ENCODE measurements at regions not wholly inside any gene's neighbourhood (a gene's known extent, or its start where the extent isn't known, plus 50 kb on each side); places are given as distances from the start of the nearest gene placed in this dataset.
"Not testable (repeated sequence)": the region's sequence is repeated elsewhere in the genome, so short reads cannot be mapped to it uniquely, and the experiment has no call there.

DNA sequence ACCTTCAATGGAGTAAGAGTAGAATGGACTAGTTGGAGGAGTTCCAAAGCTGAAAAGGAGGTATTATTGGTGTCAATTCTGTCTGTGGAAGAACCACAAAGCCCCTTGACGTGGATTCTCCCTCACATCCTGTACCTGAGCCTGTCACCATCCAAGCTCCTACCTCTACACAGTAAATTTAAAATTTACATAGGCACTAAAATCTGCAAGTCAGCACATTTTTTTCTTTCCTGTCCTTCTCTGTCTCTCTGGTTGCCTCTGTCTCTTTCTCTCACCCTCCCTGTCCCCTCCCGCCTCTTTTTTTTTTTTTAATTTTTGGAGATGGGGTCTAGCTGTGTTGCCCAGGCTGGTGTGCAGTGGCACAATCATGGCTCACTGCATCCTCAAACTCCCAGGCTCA, 236.2 kb downstream of the ZNF37A start:
- DNase-seq; H3K4me1 Mint-ChIP-seq; H4K91ac ChIP-seq (ENCODE audit: insufficient read length, low read depth, low read length); H3K9ac ChIP-seq (ENCODE audit: extremely low read depth, insufficient read length, low read length); H3K79me1 ChIP-seq (ENCODE audit: insufficient read depth, low read depth, low read length, poor library complexity, severe bottlenecking); H3K27ac Mint-ChIP-seq; H2BK5ac ChIP-seq (ENCODE audit: insufficient read length, low read length); H3T11ph ChIP-seq (ENCODE audit: low read length); H3K4me1 ChIP-seq (ENCODE audit: insufficient read depth, low read length); H2BK12ac ChIP-seq (ENCODE audit: insufficient read length, low read depth, low read length); H3K18ac ChIP-seq (ENCODE audit: insufficient read length, low read depth, low read length); H3K4me2 ChIP-seq (ENCODE audit: insufficient read depth, insufficient read length, low read length); H3K4me3 Mint-ChIP-seq; H3K79me2 ChIP-seq (ENCODE audit: insufficient read depth, low read length); H4K20me1 ChIP-seq (ENCODE audit: control insufficient read depth, insufficient read depth, insufficient read length); H4K5ac ChIP-seq (ENCODE audit: insufficient read length, low read depth, low read length); H3K23ac ChIP-seq (ENCODE audit: insufficient read length, low read depth, low read length); H2BK20ac ChIP-seq (ENCODE audit: low read depth, low read length, poor library complexity, severe bottlenecking); H2BK120ac ChIP-seq (ENCODE audit: low read depth, low read length, poor library complexity, severe bottlenecking); H2AK5ac ChIP-seq (ENCODE audit: insufficient read length, low read length); H3K27me3 ChIP-seq (ENCODE audit: insufficient read depth, low read length); H2AFZ ChIP-seq (ENCODE audit: low read length); H2BK15ac ChIP-seq (ENCODE audit: low read depth, low read length); H3K27ac ChIP-seq (ENCODE audit: insufficient read length, low read depth, low read length); H3K4ac ChIP-seq (ENCODE audit: low read depth, low read length); H3K36me3 Mint-ChIP-seq (ENCODE audit: insufficient read depth in 1 of 3, low read depth in 3 of 3); H3K14ac ChIP-seq (ENCODE audit: insufficient read depth, low read length); H3K23me2 ChIP-seq (ENCODE audit: insufficient read length, low read depth, low read length, poor library complexity, severe bottlenecking); H3K56ac ChIP-seq (ENCODE audit: insufficient read length, low read depth, low read length); H4K8ac ChIP-seq (replicated peaks; ENCODE audit: insufficient read length, low read depth, low read length); H3K27me3 Mint-ChIP-seq (ENCODE audit: low read depth): not testable (repeated sequence)
- H3K9me3 Mint-ChIP-seq: peaks cover 61 to 73% of the 10 kb centered on the region in 2 experiments
- H3K9me3 ChIP-seq (ENCODE audit: control insufficient read depth, low read depth, low read length): peaks cover 12% of the 10 kb centered on the region
- WGBS (ENCODE audit: extremely low coverage, insufficient read length, low lambda C conversion rate): no CpG with 5 or more reads among the region's 2 CpGs

DNA sequence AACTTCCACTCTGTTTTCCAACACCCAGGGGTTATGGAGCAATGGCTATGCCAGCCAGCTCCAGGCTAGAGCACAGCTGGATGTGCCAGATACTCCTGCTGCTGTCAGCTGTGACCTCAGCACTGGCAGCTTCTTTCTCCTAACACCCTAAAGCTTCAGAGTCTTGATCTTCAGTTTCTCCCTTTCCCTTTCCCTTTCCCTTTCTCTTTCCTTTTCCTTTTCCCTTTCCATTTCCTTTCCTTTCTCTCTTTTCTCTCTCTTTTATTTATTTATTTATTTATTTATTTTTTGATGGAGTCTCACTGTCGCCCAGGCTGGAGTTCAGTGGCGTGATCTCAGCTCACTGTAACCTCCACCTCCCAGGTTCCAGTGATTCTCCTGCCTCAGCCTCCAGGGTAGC, 237.0 kb downstream of the ZNF37A start:
- H2AFZ ChIP-seq (ENCODE audit: low read length); H3K23me2 ChIP-seq (ENCODE audit: insufficient read length, low read depth, low read length, poor library complexity, severe bottlenecking); H3K4me2 ChIP-seq (ENCODE audit: insufficient read depth, insufficient read length, low read length); H2BK12ac ChIP-seq (ENCODE audit: insufficient read length, low read depth, low read length); H3K79me2 ChIP-seq (ENCODE audit: insufficient read depth, low read length); H2BK15ac ChIP-seq (ENCODE audit: low read depth, low read length); H3K27ac ChIP-seq (ENCODE audit: insufficient read length, low read depth, low read length); H2BK120ac ChIP-seq (ENCODE audit: low read depth, low read length, poor library complexity, severe bottlenecking); H4K5ac ChIP-seq (ENCODE audit: insufficient read length, low read depth, low read length); H4K8ac ChIP-seq (replicated peaks; ENCODE audit: insufficient read length, low read depth, low read length); H3K4me3 Mint-ChIP-seq; H3K4me1 ChIP-seq (ENCODE audit: insufficient read depth, low read length); H3T11ph ChIP-seq (ENCODE audit: low read length); DNase-seq; H3K27ac Mint-ChIP-seq; H3K27me3 ChIP-seq (ENCODE audit: insufficient read depth, low read length); H3K23ac ChIP-seq (ENCODE audit: insufficient read length, low read depth, low read length); H3K4ac ChIP-seq (ENCODE audit: low read depth, low read length); H4K91ac ChIP-seq (ENCODE audit: insufficient read length, low read depth, low read length); H3K36me3 Mint-ChIP-seq (ENCODE audit: insufficient read depth in 1 of 3, low read depth in 3 of 3); H2BK5ac ChIP-seq (ENCODE audit: insufficient read length, low read length); H4K20me1 ChIP-seq (ENCODE audit: control insufficient read depth, insufficient read depth, insufficient read length); H3K18ac ChIP-seq (ENCODE audit: insufficient read length, low read depth, low read length); H3K4me1 Mint-ChIP-seq; H3K56ac ChIP-seq (ENCODE audit: insufficient read length, low read depth, low read length); H3K79me1 ChIP-seq (ENCODE audit: insufficient read depth, low read depth, low read length, poor library complexity, severe bottlenecking); H3K9ac ChIP-seq (ENCODE audit: extremely low read depth, insufficient read length, low read length); H2AK5ac ChIP-seq (ENCODE audit: insufficient read length, low read length); H3K27me3 Mint-ChIP-seq (ENCODE audit: low read depth); H2BK20ac ChIP-seq (ENCODE audit: low read depth, low read length, poor library complexity, severe bottlenecking); H3K14ac ChIP-seq (ENCODE audit: insufficient read depth, low read length): not testable (repeated sequence)
- WGBS (ENCODE audit: extremely low coverage, insufficient read length, low lambda C conversion rate): no CpG with 5 or more reads among the region's 2 CpGs
- H3K9me3 Mint-ChIP-seq: peaks cover 64 to 76% of the 10 kb centered on the region in 2 experiments
- peaks cover 12% of the 10 kb centered on the region for H3K9me3 ChIP-seq (ENCODE audit: control insufficient read depth, low read depth, low read length)

All from H9 (cell line).